ENCODE measurements at regions not wholly inside any gene's neighbourhood (a gene's known extent, or its start where the extent isn't known, plus 50 kb on each side); places are given as distances from the start of the nearest gene placed in this dataset.

- no peak for TF ChIP-seq POLR2AphosphoS5 (IDR thresholded peaks at IDR 0.05; ENCODE audit: low read depth, low read length)
- no peak for TF ChIP-seq SIN3A (IDR thresholded peaks at IDR 0.05; ENCODE audit: borderline replicate concordance, insufficient read depth, low read length)
- TF ChIP-seq TAF1 (IDR thresholded peaks at IDR 0.05; ENCODE audit: borderline replicate concordance, insufficient read depth, low read length) = no peak
- no peak for TF ChIP-seq REST (IDR thresholded peaks at IDR 0.05; ENCODE audit: insufficient read depth in 1 of 2, low read depth in 2 of 2, low read length in 2 of 2)
- no peak for TF ChIP-seq FOXP2 (optimal IDR thresholded peaks at IDR 0.05; ENCODE audit: borderline replicate concordance, extremely low read depth, extremely low read length, insufficient read depth)
Observed at GRCh38 chr5:144671066-144671465, 500.4 kb downstream of the KCTD16 start.
